BJ (cell line): ENCODE measurements at regions not wholly inside any gene's neighbourhood (a gene's known extent, or its start where the extent isn't known, plus 50 kb on each side); places are given as distances from the start of the nearest gene placed in this dataset.

Experiments used
- CTCF ChIA-PET: fragments of 350-600 bp; formaldehyde crosslinking; extraction: SDS; loops from one replicate; lab custom pipeline; 2021; ENCODE audit warnings: antibody characterized with exemption, inconsistent platforms; lab: Yijun Ruan, JAX
- POLR2A ChIA-PET: fragments of 300-600 bp; sonication (Branson Sonifier 250); formaldehyde crosslinking; extraction: SDS; loops from one replicate; lab custom pipeline; 2021; ENCODE audit warnings: antibody characterized with exemption; lab: Charles Lee
- DNase-seq: peaks from one replicate; pipeline ENCODE4 v3.0.0-alpha.2; 2011; ENCODE audit warnings: low read depth
- H3K27me3 ChIP-seq: 2 replicates; pipeline ENCODE4 v1.6.0; 2011; ENCODE audit warnings: low read length; ENCODE audit not compliant: control insufficient read depth, insufficient read depth
- H3K36me3 ChIP-seq: 2 replicates; pipeline ENCODE4 v1.5.1; 2011; ENCODE audit warnings: low read length; ENCODE audit not compliant: control insufficient read depth, insufficient read depth
- H3K4me3 ChIP-seq: 2 replicates; pipeline ENCODE4 v1.5.1; 2011; ENCODE audit warnings: low read depth, mild to moderate bottlenecking, control low read depth, low read length
- CTCF ChIP-seq: IDR thresholded peaks from 2 replicates; pipeline ENCODE4 v1.5.1; 2011; ENCODE audit warnings: low read depth, mild to moderate bottlenecking, control low read depth, inconsistent platforms, low read length, moderate library complexity; ENCODE audit not compliant: insufficient read depth

- DNase-seq: no peak
- H3K27me3 ChIP-seq: no peaks in the 10 kb centered on the region
- POLR2A ChIA-PET: no interaction called here
- TF ChIP-seq CTCF: no peak
- no peak overlapping the region for H3K4me3 ChIP-seq
- CTCF ChIA-PET: no interaction called here
- no peaks in the 10 kb centered on the region for H3K36me3 ChIP-seq
Measured at GRCh38 chr11:42301777-42302176, 842.3 kb upstream of the LRRC4C start.

GRCh38 chr11:42311514-42311913, 852.1 kb upstream of the LRRC4C start:
- H3K36me3 ChIP-seq: no peaks in the 10 kb centered on the region
- no peaks in the 10 kb centered on the region for H3K27me3 ChIP-seq
- ChIA-PET POLR2A (no interaction called here), CTCF (no interaction called here)
- no peak for DNase-seq
- TF ChIP-seq CTCF: no peak
- no peak overlapping the region for H3K4me3 ChIP-seq

- Histone ChIP-seq H3K27me3 (no peaks in the 10 kb centered on the region), H3K36me3 (no peaks in the 10 kb centered on the region), H3K4me3 (no peak overlapping the region)
- DNase-seq: no peak
- TF ChIP-seq CTCF: no peak
- POLR2A ChIA-PET: no interaction called here
- CTCF ChIA-PET: no interaction called here
Measured at GRCh38 chr11:42311944-42312343, 852.5 kb upstream of the LRRC4C start.

GRCh38 chr11:42315267-42315666, 855.8 kb upstream of the LRRC4C start:
- TF ChIP-seq CTCF: no peak
- DNase-seq: no peak
- ChIA-PET POLR2A (no interaction called here), CTCF (interaction anchor here (0.7 kb wide), 1 partner anchor 444 kb away, joined by 3 read pairs; no protein-coding TSS in a partner anchor)
- no peaks in the 10 kb centered on the region for H3K27me3 ChIP-seq
- no peak overlapping the region for H3K4me3 ChIP-seq
- H3K36me3 ChIP-seq: no peaks in the 10 kb centered on the region

GRCh38 chr11:42315846-42316245, 856.4 kb upstream of the LRRC4C start:
- TF ChIP-seq CTCF: no peak
- no peaks in the 10 kb centered on the region for H3K36me3 ChIP-seq
- ChIA-PET POLR2A (interaction anchor here (0.6 kb wide), 1 partner anchor 116 kb away, joined by 5 read pairs; no protein-coding TSS in a partner anchor), CTCF (no interaction called here)
- H3K4me3 ChIP-seq: no peak overlapping the region
- no peak for DNase-seq
- no peaks in the 10 kb centered on the region for H3K27me3 ChIP-seq
